HCT116 (cell line): ENCODE measurements at regions not wholly inside any gene's neighbourhood (a gene's known extent, or its start where the extent isn't known, plus 50 kb on each side); places are given as distances from the start of the nearest gene placed in this dataset.

Experiments used
- ATAC-seq: fragments of 200-7000 bp; cut with Tn5 transposase; 2 replicates; pipeline ENCODE4 v1.9.1; 2020; ENCODE audit warnings: mild to moderate bottlenecking, moderate library complexity
- BruUV-seq: library from RNA; stranded (reverse); fragments of 400-500 nt; replicated peaks from 2 replicates; lab custom pipeline; 2021; lab: Mats Ljungman, UMichigan
- CTCF ChIA-PET: fragments of 300-600 bp; sonication (Branson Sonifier 250); formaldehyde crosslinking; loops from one replicate; lab custom pipeline; 2021; ENCODE audit warnings: antibody characterized with exemption; lab: Charles Lee
- POLR2A ChIA-PET: fragments of 300-600, 350-600 bp; sonication (Branson Sonifier 250); formaldehyde crosslinking; loops from one replicate; lab custom pipeline; 2021; ENCODE audit warnings: antibody characterized with exemption; lab: Charles Lee
- RAD21 ChIA-PET, 2 experiments: fragments of 300-600 bp; sonication (Branson Sonifier 250); formaldehyde crosslinking; loops; one replicate each; lab custom pipeline; 2023; ENCODE audit warnings: low total read pairs in 2 of 2; ENCODE audit not compliant: uncharacterized antibody in 2 of 2, unreplicated experiment in 2 of 2, low non-redundant PET in 1 of 2; lab: Charles Lee
- DNase-seq: peaks from one replicate; pipeline ENCODE4 v3.0.0-alpha.2; 2010; ENCODE audit warnings: low read depth, low spot score
- H2AFZ ChIP-seq: fragments of 200-600 bp; shearing (Covaris generic), sonication (generic); 2 replicates; pipeline ENCODE4 v1.6.1; 2017; ENCODE audit warnings: low read depth, mixed run types, mixed read lengths, antibody characterized with exemption, low read length; ENCODE audit not compliant: poor library complexity, severe bottlenecking
- H3K27ac ChIP-seq: 2 replicates; pipeline ENCODE4 v1.5.1; 2012; ENCODE audit warnings: low read depth, low read length
- H3K27me3 ChIP-seq: fragments of 200-600 bp; sonication (generic); 2 replicates; pipeline ENCODE4 v1.6.1; 2016; ENCODE audit warnings: mixed run types, low read length, mixed read lengths; ENCODE audit not compliant: insufficient read depth
- H3K36me3 ChIP-seq, 2 experiments: fragments of 200-500 bp in 1 of 2; fragments of 200-600 bp in 1 of 2; sonication (Bioruptor generic) in 1 of 2; sonication (generic) in 1 of 2; 2 replicates each; pipeline versions ENCODE4 v1.5.1 to v1.6.1; 2014 to 2016; ENCODE audit warnings: low read length in 2 of 2, inconsistent platforms in 1 of 2, mixed read lengths in 1 of 2, mixed run types in 1 of 2; ENCODE audit not compliant: insufficient read depth in 2 of 2, control insufficient read depth in 1 of 2
- H3K4me1 ChIP-seq, 2 experiments: fragments of 200-600 bp in 1 of 2; sonication (generic) in 1 of 2; 2 replicates each; pipeline versions ENCODE4 v1.5.1 to v1.6.1; 2012 to 2017; ENCODE audit warnings: low read length in 2 of 2, inconsistent platforms in 1 of 2, mild to moderate bottlenecking in 1 of 2, mixed read lengths in 1 of 2, mixed run types in 1 of 2, moderate library complexity in 1 of 2; ENCODE audit not compliant: insufficient read depth in 2 of 2, control insufficient read depth in 1 of 2
- H3K4me2 ChIP-seq: fragments of 200-600 bp; sonication (generic); 2 replicates; pipeline ENCODE4 v1.6.1; 2017; ENCODE audit warnings: mixed run types, low read length, mixed read lengths
- H3K4me3 ChIP-seq, 2 experiments: fragments of 200-600 bp in 1 of 2; sonication (generic) in 1 of 2; replicated peaks in 1 of 2; 2 replicates each; pipeline ENCODE4 v1.5.1; 2011 to 2016; ENCODE audit warnings: low read length in 2 of 2, control low read depth in 1 of 2, low read depth in 1 of 2, mild to moderate bottlenecking in 1 of 2, mixed read lengths in 1 of 2, mixed run types in 1 of 2
- H3K79me2 ChIP-seq: fragments of 200-600 bp; sonication (generic); 2 replicates; pipeline ENCODE4 v1.6.1; 2017; ENCODE audit warnings: mild to moderate bottlenecking, mixed run types, low read length, moderate library complexity, mixed read lengths; ENCODE audit not compliant: insufficient read depth
- H3K9ac ChIP-seq: fragments of 200-600 bp; sonication (generic); 2 replicates; pipeline ENCODE4 v1.6.1; 2016; ENCODE audit warnings: low read length, mixed read lengths
- H3K9me2 ChIP-seq: fragments of 200-600 bp; sonication (generic), shearing (Covaris generic); 2 replicates; pipeline ENCODE4 v1.6.1; 2017; ENCODE audit warnings: mixed run types, mild to moderate bottlenecking, moderate library complexity; ENCODE audit not compliant: insufficient read depth
- H3K9me3 ChIP-seq, 2 experiments: fragments of 200-500 bp in 1 of 2; fragments of 200-600 bp in 1 of 2; sonication (Bioruptor generic) in 1 of 2; sonication (generic) in 1 of 2; 2 replicates each; pipeline ENCODE4 v1.6.1; 2014 to 2017; ENCODE audit warnings: low read length in 2 of 2, mixed read lengths in 2 of 2, inconsistent platforms in 1 of 2, low read depth in 1 of 2, mild to moderate bottlenecking in 1 of 2, mixed run types in 1 of 2, moderate library complexity in 1 of 2; ENCODE audit not compliant: control insufficient read depth in 1 of 2, insufficient read depth in 1 of 2
- H4K20me1 ChIP-seq: fragments of 200-600 bp; sonication (generic), shearing (Covaris generic); 2 replicates; pipeline ENCODE4 v1.6.1; 2017; ENCODE audit warnings: mixed run types, mild to moderate bottlenecking, moderate library complexity; ENCODE audit not compliant: insufficient read depth
- ATF3 ChIP-seq: IDR thresholded peaks from 2 replicates; pipeline ENCODE4 v1.6.1; 2012
- CBX3 ChIP-seq: IDR thresholded peaks from 2 replicates; pipeline ENCODE4 v1.6.1; 2012; ENCODE audit warnings: low read depth
- CTCF ChIP-seq, 3 experiments: fragments of 200-600 bp in 1 of 3; sonication (generic) in 1 of 3; IDR thresholded peaks in 2 of 3; conservative IDR thresholded peaks in 1 of 3; 2 replicates each; pipeline ENCODE4 v1.5.1; 2012 to 2017; ENCODE audit warnings: low read depth in 2 of 3, low read length in 2 of 3, antibody characterized with exemption in 1 of 3, borderline replicate concordance in 1 of 3, control low read depth in 1 of 3, mild to moderate bottlenecking in 1 of 3, mixed read lengths in 1 of 3, mixed run types in 1 of 3, moderate library complexity in 1 of 3; ENCODE audit not compliant: insufficient read depth in 1 of 3
- EGR1 ChIP-seq: IDR thresholded peaks from 2 replicates; pipeline ENCODE4 v1.6.1; 2012; ENCODE audit warnings: low read depth
- ELF1 ChIP-seq: IDR thresholded peaks from 2 replicates; pipeline ENCODE4 v1.6.1; 2012; ENCODE audit warnings: low read depth, borderline replicate concordance
- EZH2 ChIP-seq: fragments of 200-600 bp; sonication (generic); IDR thresholded peaks from 2 replicates; pipeline ENCODE4 v1.6.1; 2017; ENCODE audit warnings: antibody characterized with exemption, mixed run types
- EZH2phosphoT487 ChIP-seq: fragments of 200-600 bp; IDR thresholded peaks from 2 replicates; pipeline ENCODE4 v1.6.1; 2018; ENCODE audit warnings: antibody characterized with exemption, borderline replicate concordance
- FOSL1 ChIP-seq: IDR thresholded peaks from 2 replicates; pipeline ENCODE4 v1.6.1; 2012; ENCODE audit warnings: low read depth
- POLR2A ChIP-seq: IDR thresholded peaks from 2 replicates; pipeline ENCODE4 v1.7.0; 2011; ENCODE audit warnings: borderline replicate concordance; ENCODE audit not compliant: insufficient read depth, insufficient read length; ENCODE audit errors: extremely low read depth
- POLR2AphosphoS5 ChIP-seq: IDR thresholded peaks from 2 replicates; pipeline ENCODE4 v1.6.1; 2011; ENCODE audit warnings: mild to moderate bottlenecking, low read depth, low read length, moderate library complexity
- RAD21 ChIP-seq: IDR thresholded peaks from 2 replicates; pipeline ENCODE4 v1.6.1; 2012; ENCODE audit warnings: low read depth, mild to moderate bottlenecking
- SIN3A ChIP-seq: IDR thresholded peaks from 2 replicates; pipeline ENCODE4 v1.6.1; 2012; ENCODE audit warnings: low read depth
- SP1 ChIP-seq: IDR thresholded peaks from 2 replicates; pipeline ENCODE4 v1.6.1; 2012; ENCODE audit warnings: low read depth
- SRF ChIP-seq: IDR thresholded peaks from 2 replicates; pipeline ENCODE4 v1.6.1; 2012; ENCODE audit warnings: low read depth
- ZBTB33 ChIP-seq: IDR thresholded peaks from 2 replicates; pipeline ENCODE4 v1.6.1; 2011; ENCODE audit warnings: mild to moderate bottlenecking, low read length, moderate library complexity; ENCODE audit not compliant: insufficient replicate concordance; ENCODE audit errors: extremely low read depth
- ZFX ChIP-seq: fragments of 450-650 bp; IDR thresholded peaks from 2 replicates; pipeline ENCODE4 v1.6.1; 2017
- ZNF274 ChIP-seq: fragments of 200-500 bp; sonication (Bioruptor generic); IDR thresholded peaks from 2 replicates; pipeline ENCODE4 v1.6.1; 2014; ENCODE audit warnings: mild to moderate bottlenecking, low read depth, low read length, inconsistent platforms
- intact Hi-C: fragments of 100-400 bp; cut with micrococcal nuclease; formaldehyde crosslinking; loops from 2 replicates; pipeline ENCODE4 v1.10.0; 2022

GRCh38 chr3:4140921-4141320, 162.2 kb upstream of the SETMAR start:
- ChIA-PET CTCF (no interaction called here), RAD21 (no interaction called here), POLR2A (no interaction called here)
- H3K36me3 ChIP-seq, result no peaks in the 10 kb centered on the region
- H4K20me1 ChIP-seq, result no peaks in the 10 kb centered on the region
- intact Hi-C loops, result no loop called here
- TF ChIP-seq CBX3 (no peak), EZH2 (no peak), ZNF274 (no peak), ZBTB33 (no peak), FOSL1 (no peak), ZFX (no peak), RAD21 (no peak), EGR1 (no peak), SIN3A (no peak), CTCF (IDR thresholded peaks at IDR 0.05 in 2 of 3, conservative IDR thresholded peaks at IDR 0.05 in 1 of 3; ENCODE audit: borderline replicate concordance in 1 of 3, insufficient read depth in 1 of 3, low read depth in 2 of 3, low read length in 2 of 3) (no peak), ELF1 (no peak), ATF3 (no peak), EZH2phosphoT487 (no peak), SP1 (no peak), POLR2AphosphoS5 (no peak), POLR2A (no peak), SRF (no peak)
- no peaks in the 10 kb centered on the region for H3K79me2 ChIP-seq
- no peak overlapping the region for H3K27ac ChIP-seq
- DNase-seq, result no peak
- no peak overlapping the region for H3K4me3 ChIP-seq
- H3K9me2 ChIP-seq, result no peaks in the 10 kb centered on the region
- ATAC-seq, result no peak
- H3K9ac ChIP-seq, result no peak overlapping the region
- H3K9me3 ChIP-seq, result no peaks in the 10 kb centered on the region
- no peaks in the 10 kb centered on the region for H3K4me1 ChIP-seq
- H2AFZ ChIP-seq, result no peak overlapping the region
- no TSS peak for BruUV-seq
- H3K4me2 ChIP-seq, result no peak overlapping the region
- H3K27me3 ChIP-seq, result no peaks in the 10 kb centered on the region
